Astrocyte of the cerebellum (primary cell): ENCODE measurements at regions not wholly inside any gene's neighbourhood (a gene's known extent, or its start where the extent isn't known, plus 50 kb on each side); places are given as distances from the start of the nearest gene placed in this dataset.
"Not testable (repeated sequence)": the region's sequence is repeated elsewhere in the genome, so short reads cannot be mapped to it uniquely, and the experiment has no call there.

Source experiments
- DNase-seq: peaks from one replicate; pipeline ENCODE4 v3.0.0-alpha.2; 2011; ENCODE audit warnings: low read depth
- H3K4me3 ChIP-seq: 2 replicates; pipeline ENCODE4 v1.5.1; 2011; ENCODE audit warnings: mild to moderate bottlenecking, low read depth, low read length, moderate library complexity
- CTCF ChIP-seq: IDR thresholded peaks from 2 replicates; pipeline ENCODE4 v1.5.1; 2012; ENCODE audit warnings: low read length, low read depth, moderate library complexity, mild to moderate bottlenecking; ENCODE audit errors: missing control alignments
- in situ Hi-C: cut with HindIII; loops from 2 replicates; pipeline ENCODE4 v1.10.0; 2017; ENCODE audit warnings: low sequenced_read_pairs

- DNase-seq, result no peak
- no peak overlapping the region for H3K4me3 ChIP-seq
- no peak for TF ChIP-seq CTCF
- in situ Hi-C loops, result no loop called here
Observed at GRCh38 chr7:125934955-125935354, 1005.3 kb upstream of the POT1 start.

- no peak overlapping the region for H3K4me3 ChIP-seq
- DNase-seq, result no peak
- in situ Hi-C loops, result no loop called here
- TF ChIP-seq CTCF, result no peak
Observed at GRCh38 chr7:125934539-125934938, 1004.9 kb upstream of the POT1 start.

- DNase-seq, result no peak
- in situ Hi-C loops, result no loop called here
- no peak for TF ChIP-seq CTCF
- no peak overlapping the region for H3K4me3 ChIP-seq
Observed at GRCh38 chr7:125930848-125931247, 1001.2 kb upstream of the POT1 start.

GRCh38 chr7:125927556-125927955 lies 997.9 kb upstream of the POT1 start:
- H3K4me3 ChIP-seq, result no peak overlapping the region
- TF ChIP-seq CTCF, result no peak
- no peak for DNase-seq
- in situ Hi-C loops, result no loop called here

- H3K4me3 ChIP-seq, result no peak overlapping the region
- in situ Hi-C loops, result no loop called here
- no peak for TF ChIP-seq CTCF
- DNase-seq, result no peak
Observed at GRCh38 chr7:125926621-125927020, 997.0 kb upstream of the POT1 start.

GRCh38 chr7:125924037-125924436 lies 994.4 kb upstream of the POT1 start:
- in situ Hi-C loops, result no loop called here
- no peak for DNase-seq
- no peak overlapping the region for H3K4me3 ChIP-seq
- no peak for TF ChIP-seq CTCF

- DNase-seq, in situ Hi-C loops, H3K4me3 ChIP-seq: not testable (repeated sequence)
Observed at GRCh38 chr7:125915381-125915948, 985.8 kb upstream of the POT1 start.
